ENCODE measurements at regions not wholly inside any gene's neighbourhood (a gene's known extent, or its start where the extent isn't known, plus 50 kb on each side); places are given as distances from the start of the nearest gene placed in this dataset.

DNA sequence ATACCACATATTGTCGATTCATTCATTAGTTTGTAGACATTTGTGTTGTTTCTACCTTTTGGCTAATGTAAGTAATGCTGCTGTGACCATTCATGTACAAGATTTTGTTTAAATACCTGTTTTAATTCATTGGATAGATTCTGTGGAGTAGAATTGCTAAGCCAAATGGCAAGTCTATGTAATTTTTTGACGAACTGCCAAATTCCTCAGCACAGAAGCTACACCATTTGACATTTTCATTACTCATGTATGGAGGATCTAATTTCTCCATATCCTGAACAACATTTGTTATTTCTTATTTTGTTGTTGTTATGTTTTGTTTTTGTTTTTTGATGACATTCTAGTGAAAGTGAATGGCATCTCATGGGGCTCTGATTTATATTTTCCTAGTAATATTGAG is 1351.3 kb upstream of the SORCS1 start:
- H3K9me3 ChIP-seq (ENCODE audit: control extremely low read depth in 1 of 3, control insufficient read depth in 2 of 3, insufficient read depth in 1 of 3, low read length in 2 of 3): peaks cover 0 to 6% (median 0%) of the 10 kb centered on the region in 3 donors
- H3K4me2 ChIP-seq (replicated peaks; ENCODE audit: low read depth, low read length, poor library complexity, severe bottlenecking): no peak overlapping the region
- no peaks in the 10 kb centered on the region for H3K79me2 ChIP-seq (ENCODE audit: control insufficient read depth, insufficient read depth, low read length)
- Mint-ChIP-seq H3K4me1 (no peaks in the 10 kb centered on the region), H3K27ac (no peak overlapping the region), H3K27me3 (no peaks in the 10 kb centered on the region), H3K4me3 (no peak overlapping the region), H3K9me3 (ENCODE audit: insufficient read depth) (peaks cover 6% of the 10 kb centered on the region)
- POLR2A ChIA-PET: no interaction called here
- H3K4me3 ChIP-seq (ENCODE audit: control extremely low read depth in 1 of 5, extremely low read depth in 1 of 5, insufficient read depth in 1 of 5, low read depth in 2 of 5, low read length in 4 of 5): no peak overlapping the region
- no peak overlapping the region for H2AFZ ChIP-seq (ENCODE audit: insufficient read depth, low read depth, low read length, poor library complexity, severe bottlenecking)
- TF ChIP-seq, protein P1, sequence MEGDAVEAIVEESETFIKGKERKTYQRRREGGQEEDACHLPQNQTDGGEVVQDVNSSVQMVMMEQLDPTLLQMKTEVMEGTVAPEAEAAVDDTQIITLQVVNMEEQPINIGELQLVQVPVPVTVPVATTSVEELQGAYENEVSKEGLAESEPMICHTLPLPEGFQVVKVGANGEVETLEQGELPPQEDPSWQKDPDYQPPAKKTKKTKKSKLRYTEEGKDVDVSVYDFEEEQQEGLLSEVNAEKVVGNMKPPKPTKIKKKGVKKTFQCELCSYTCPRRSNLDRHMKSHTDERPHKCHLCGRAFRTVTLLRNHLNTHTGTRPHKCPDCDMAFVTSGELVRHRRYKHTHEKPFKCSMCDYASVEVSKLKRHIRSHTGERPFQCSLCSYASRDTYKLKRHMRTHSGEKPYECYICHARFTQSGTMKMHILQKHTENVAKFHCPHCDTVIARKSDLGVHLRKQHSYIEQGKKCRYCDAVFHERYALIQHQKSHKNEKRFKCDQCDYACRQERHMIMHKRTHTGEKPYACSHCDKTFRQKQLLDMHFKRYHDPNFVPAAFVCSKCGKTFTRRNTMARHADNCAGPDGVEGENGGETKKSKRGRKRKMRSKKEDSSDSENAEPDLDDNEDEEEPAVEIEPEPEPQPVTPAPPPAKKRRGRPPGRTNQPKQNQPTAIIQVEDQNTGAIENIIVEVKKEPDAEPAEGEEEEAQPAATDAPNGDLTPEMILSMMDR (IDR thresholded peaks at IDR 0.05): no peak
- TF ChIP-seq EZH2 (IDR thresholded peaks at IDR 0.05; ENCODE audit: borderline replicate concordance, insufficient read depth, low read depth, low read length, poor library complexity, severe bottlenecking): no peak
- ATAC-seq (ENCODE audit: low read depth) (no peak), DNase-seq (no peak)
- H3K9ac ChIP-seq (ENCODE audit: low read length): no peak overlapping the region
- H3K27ac ChIP-seq (ENCODE audit: low read length in 2 of 2): no peak overlapping the region
- no peaks in the 10 kb centered on the region for H3K27me3 ChIP-seq (replicated peaks in 1 of 4; ENCODE audit: control extremely low read depth in 1 of 4, control insufficient read depth in 3 of 4, insufficient read depth in 4 of 4, low read length in 3 of 4)
- no CpG with 5 or more reads among the region's 2 CpGs for WGBS (ENCODE audit: insufficient coverage)
- no peaks in the 10 kb centered on the region for H3K4me1 ChIP-seq (ENCODE audit: control insufficient read depth in 2 of 2, insufficient read depth in 2 of 2, low read length in 2 of 2)
- intact Hi-C loops (cut with micrococcal nuclease): no loop called here
- H4K20me1 ChIP-seq (ENCODE audit: control insufficient read depth, insufficient read depth, low read length, poor library complexity, severe bottlenecking): no peaks in the 10 kb centered on the region
- no peaks in the 10 kb centered on the region for H3K36me3 ChIP-seq (replicated peaks in 1 of 2; ENCODE audit: control extremely low read depth in 1 of 2, control insufficient read depth in 1 of 2, extremely low read depth in 1 of 2, insufficient read depth in 2 of 2, low read length in 1 of 2)
- CTCF ChIA-PET: no interaction called here

DNA sequence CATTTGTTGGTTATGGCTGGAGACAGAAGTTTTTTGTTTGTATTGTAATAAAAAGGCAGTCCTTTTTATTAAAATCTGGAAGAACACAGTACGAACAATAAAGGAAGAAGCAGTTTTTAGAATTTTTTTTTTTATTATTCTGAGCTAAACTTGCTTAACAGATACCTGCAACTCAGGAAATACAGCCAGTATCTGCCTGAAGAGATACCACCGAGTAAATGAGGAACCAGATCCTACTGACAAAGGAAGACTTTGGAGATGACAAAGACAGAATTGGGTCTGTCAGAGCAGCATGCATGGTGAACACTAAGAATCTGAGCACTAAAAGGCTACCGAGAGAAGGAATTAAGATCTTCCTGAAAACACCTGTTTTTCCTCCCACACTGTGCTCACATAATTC is 1335.9 kb upstream of the SORCS1 start:
- Histone ChIP-seq H4K20me1 (ENCODE audit: control insufficient read depth, insufficient read depth, low read length, poor library complexity, severe bottlenecking) (no peaks in the 10 kb centered on the region), H3K36me3 (replicated peaks in 1 of 2; ENCODE audit: control extremely low read depth in 1 of 2, control insufficient read depth in 1 of 2, extremely low read depth in 1 of 2, insufficient read depth in 2 of 2, low read length in 1 of 2) (no peaks in the 10 kb centered on the region), H3K4me1 (ENCODE audit: control insufficient read depth in 2 of 2, insufficient read depth in 2 of 2, low read length in 2 of 2) (no peaks in the 10 kb centered on the region), H3K27ac (ENCODE audit: low read length in 2 of 2) (no peak overlapping the region), H3K4me2 (replicated peaks; ENCODE audit: low read depth, low read length, poor library complexity, severe bottlenecking) (no peak overlapping the region), H3K27me3 (replicated peaks in 1 of 4; ENCODE audit: control extremely low read depth in 1 of 4, control insufficient read depth in 3 of 4, insufficient read depth in 4 of 4, low read length in 3 of 4) (no peaks in the 10 kb centered on the region), H2AFZ (ENCODE audit: insufficient read depth, low read depth, low read length, poor library complexity, severe bottlenecking) (no peak overlapping the region), H3K9me3 (ENCODE audit: control extremely low read depth in 1 of 3, control insufficient read depth in 2 of 3, insufficient read depth in 1 of 3, low read length in 2 of 3) (peaks cover 0 to 10% (median 2%) of the 10 kb centered on the region in 3 donors), H3K4me3 (ENCODE audit: control extremely low read depth in 1 of 5, extremely low read depth in 1 of 5, insufficient read depth in 1 of 5, low read depth in 2 of 5, low read length in 4 of 5) (no peak overlapping the region), H3K79me2 (ENCODE audit: control insufficient read depth, insufficient read depth, low read length) (no peaks in the 10 kb centered on the region), H3K9ac (ENCODE audit: low read length) (no peak overlapping the region)
- no peak for TF ChIP-seq EZH2 (IDR thresholded peaks at IDR 0.05; ENCODE audit: borderline replicate concordance, insufficient read depth, low read depth, low read length, poor library complexity, severe bottlenecking)
- TF ChIP-seq, protein P1 (IDR thresholded peaks at IDR 0.05): no peak
- Mint-ChIP-seq H3K27ac (no peak overlapping the region), H3K9me3 (ENCODE audit: insufficient read depth) (peaks cover 2% of the 10 kb centered on the region), H3K4me3 (no peak overlapping the region), H3K4me1 (no peaks in the 10 kb centered on the region), H3K27me3 (no peaks in the 10 kb centered on the region)
- no CpG with 5 or more reads among the region's 3 CpGs for WGBS (ENCODE audit: insufficient coverage)
- ATAC-seq (ENCODE audit: low read depth): no peak
- ChIA-PET POLR2A (no interaction called here), CTCF (no interaction called here)
- intact Hi-C loops (cut with micrococcal nuclease): no loop called here
- no peak for DNase-seq

Measured in B cell (primary cell).